Parathyroid adenoma (tissue), 2 donors: ENCODE measurements at regions not wholly inside any gene's neighbourhood (a gene's known extent, or its start where the extent isn't known, plus 50 kb on each side); places are given as distances from the start of the nearest gene placed in this dataset.

ENCODE experiments used
- H2AFZ ChIP-seq: fragments of 300-600 bp; sonication (generic); one replicate; pipeline ENCODE4 v1.7.0; 2017; ENCODE audit warnings: antibody characterized with exemption, mild to moderate bottlenecking
- H3K27ac ChIP-seq: fragments of 300-600 bp; sonication (generic); one replicate; pipeline ENCODE4 v1.7.0; 2017
- H3K27me3 ChIP-seq: fragments of 300-600 bp; sonication (generic); one replicate; pipeline ENCODE4 v1.7.0; 2017; ENCODE audit warnings: low read length; ENCODE audit not compliant: control insufficient read depth, insufficient read depth
- H3K36me3 ChIP-seq: fragments of 300-600 bp; sonication (generic); one replicate; pipeline ENCODE4 v1.7.0; 2017; ENCODE audit warnings: low read length; ENCODE audit not compliant: control insufficient read depth, insufficient read depth
- H3K4me1 ChIP-seq: fragments of 300-600 bp; sonication (generic); one replicate; pipeline ENCODE4 v1.7.0; 2017; ENCODE audit warnings: control low read depth
- H3K4me2 ChIP-seq: fragments of 300-600 bp; sonication (generic); one replicate; pipeline ENCODE4 v1.7.0; 2017; ENCODE audit warnings: low read length
- H3K4me3 ChIP-seq: fragments of 300-600 bp; sonication (generic); one replicate; pipeline ENCODE4 v1.7.0; 2017; ENCODE audit warnings: low read depth, low read length
- H3K79me2 ChIP-seq: fragments of 300-600 bp; sonication (generic); one replicate; pipeline ENCODE4 v1.7.0; 2017; ENCODE audit warnings: control low read depth
- H3K9ac ChIP-seq: fragments of 300-600 bp; sonication (generic); one replicate; pipeline ENCODE4 v1.7.0; 2017; ENCODE audit warnings: mild to moderate bottlenecking
- H3K9me3 ChIP-seq: fragments of 300-600 bp; sonication (generic); one replicate; pipeline ENCODE4 v1.7.0; 2017; ENCODE audit warnings: low read length; ENCODE audit not compliant: control insufficient read depth
- CTCF ChIP-seq: fragments of 300-600 bp; sonication (generic); IDR thresholded peaks from one replicate; pipeline ENCODE4 v1.7.0; 2017; ENCODE audit warnings: antibody characterized with exemption, mild to moderate bottlenecking
- donor health status: primary hyperparathyroidism.

DNA sequence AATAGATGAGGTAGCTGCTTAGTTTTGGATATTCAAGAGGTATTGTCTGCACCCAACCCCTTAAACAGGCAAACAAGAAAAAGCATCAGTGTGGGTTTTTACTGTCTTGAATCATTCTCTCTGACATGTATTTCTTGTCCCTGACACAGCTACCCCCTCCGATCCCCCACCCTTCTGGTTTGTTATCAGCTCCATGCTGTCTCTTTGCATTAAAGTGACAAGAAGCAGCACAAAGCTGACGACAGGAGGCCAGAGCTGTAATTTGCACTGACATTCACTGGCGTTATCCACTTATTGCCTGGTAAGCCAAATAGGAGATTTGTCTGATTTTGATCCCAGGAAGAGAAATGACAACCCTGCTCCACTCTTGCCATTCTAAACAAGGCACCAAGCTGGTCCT lies 83.3 kb upstream of the SNRK start:
- TF ChIP-seq CTCF: no peak
- Histone ChIP-seq H3K4me3 (no peak overlapping the region), H3K9ac (no peak overlapping the region), H3K27me3 (no peaks in the 10 kb centered on the region), H2AFZ (no peak overlapping the region), H3K27ac (no peak overlapping the region), H3K4me2 (no peak overlapping the region), H3K79me2 (no peaks in the 10 kb centered on the region), H3K4me1 (no peaks in the 10 kb centered on the region), H3K36me3 (no peaks in the 10 kb centered on the region), H3K9me3 (no peaks in the 10 kb centered on the region)

DNA sequence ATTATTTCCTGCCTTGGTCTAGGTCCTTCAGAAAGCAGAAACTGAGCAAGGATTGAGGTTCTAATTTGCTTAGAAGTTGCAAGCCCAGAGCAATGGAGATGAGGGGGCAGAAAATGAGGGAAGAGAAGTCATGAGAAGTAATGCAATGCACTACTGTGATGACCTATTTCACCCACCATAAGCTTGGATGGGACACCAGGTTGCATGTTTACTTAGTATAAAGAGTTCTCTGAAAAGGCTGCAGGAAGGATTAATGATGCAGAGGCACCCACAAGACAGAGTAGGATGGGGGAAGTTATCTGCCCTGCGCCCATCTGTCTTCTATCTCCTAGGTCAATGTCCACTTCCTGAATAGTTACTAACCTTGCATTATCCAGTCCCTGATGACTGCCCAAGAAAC lies 84.8 kb upstream of the SNRK start:
- no peaks in the 10 kb centered on the region for H3K79me2 ChIP-seq
- TF ChIP-seq CTCF: no peak
- no peak overlapping the region for H2AFZ ChIP-seq
- no peaks in the 10 kb centered on the region for H3K36me3 ChIP-seq
- no peaks in the 10 kb centered on the region for H3K27me3 ChIP-seq
- H3K9me3 ChIP-seq: no peaks in the 10 kb centered on the region
- H3K4me2 ChIP-seq: no peak overlapping the region
- no peaks in the 10 kb centered on the region for H3K4me1 ChIP-seq
- no peak overlapping the region for H3K9ac ChIP-seq
- no peak overlapping the region for H3K27ac ChIP-seq
- H3K4me3 ChIP-seq: no peak overlapping the region

GRCh38 chr3:43199645-43200306 lies 86.6 kb upstream of the SNRK start:
- Histone ChIP-seq H3K4me2 (no peak overlapping the region), H3K36me3 (no peaks in the 10 kb centered on the region), H2AFZ (no peak overlapping the region), H3K27me3 (no peaks in the 10 kb centered on the region), H3K79me2 (no peaks in the 10 kb centered on the region), H3K4me1 (no peaks in the 10 kb centered on the region), H3K27ac (no peak overlapping the region), H3K9me3 (no peaks in the 10 kb centered on the region), H3K9ac (no peak overlapping the region), H3K4me3 (no peak overlapping the region)
- TF ChIP-seq CTCF: no peak

- Histone ChIP-seq H3K27me3 (no peaks in the 10 kb centered on the region), H3K9me3 (no peaks in the 10 kb centered on the region)
Measured at GRCh38 chr3:43198791-43199644, 87.3 kb upstream of the SNRK start.

More at GRCh38 chr3:43198791-43199644, 87.3 kb upstream of the SNRK start:
- H3K79me2 ChIP-seq: no peaks in the 10 kb centered on the region
- no peak overlapping the region for H3K27ac ChIP-seq
- no peaks in the 10 kb centered on the region for H3K36me3 ChIP-seq
- TF ChIP-seq CTCF: no peak
- no peak overlapping the region for H3K4me2 ChIP-seq
- H2AFZ ChIP-seq: no peak overlapping the region
- H3K4me1 ChIP-seq: no peaks in the 10 kb centered on the region
- no peak overlapping the region for H3K4me3 ChIP-seq
- H3K9ac ChIP-seq: no peak overlapping the region
